K562 (cell line): ENCODE measurements at regions not wholly inside any gene's neighbourhood (a gene's known extent, or its start where the extent isn't known, plus 50 kb on each side); places are given as distances from the start of the nearest gene placed in this dataset.

ENCODE experiments used
- NRF1 ChIP-seq, 2 experiments: fragments of 450-650 bp; IDR thresholded peaks in 1 of 2; conservative IDR thresholded peaks in 1 of 2; 2 replicates each; pipeline ENCODE4 v1.6.1; 2014; ENCODE audit warnings: mild to moderate bottlenecking in 2 of 2
- TF ChIP-seq, protein P1 (sequence below): sonication (generic); formaldehyde crosslinking; IDR thresholded peaks from 2 replicates; pipeline ENCODE4 v1.8.1; 2023; ENCODE audit warnings: mild to moderate bottlenecking, missing genetic modification reagents
- TF ChIP-seq, protein P2 (sequence below): fragments of 450-650 bp; IDR thresholded peaks from 2 replicates; pipeline ENCODE4 v1.6.1; 2016; ENCODE audit warnings: low read depth

GRCh38 chr1:60716472-60716871 is 365.9 kb upstream of the NFIA start (continued):
- TF ChIP-seq, protein P1, sequence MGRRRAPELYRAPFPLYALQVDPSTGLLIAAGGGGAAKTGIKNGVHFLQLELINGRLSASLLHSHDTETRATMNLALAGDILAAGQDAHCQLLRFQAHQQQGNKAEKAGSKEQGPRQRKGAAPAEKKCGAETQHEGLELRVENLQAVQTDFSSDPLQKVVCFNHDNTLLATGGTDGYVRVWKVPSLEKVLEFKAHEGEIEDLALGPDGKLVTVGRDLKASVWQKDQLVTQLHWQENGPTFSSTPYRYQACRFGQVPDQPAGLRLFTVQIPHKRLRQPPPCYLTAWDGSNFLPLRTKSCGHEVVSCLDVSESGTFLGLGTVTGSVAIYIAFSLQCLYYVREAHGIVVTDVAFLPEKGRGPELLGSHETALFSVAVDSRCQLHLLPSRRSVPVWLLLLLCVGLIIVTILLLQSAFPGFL (CRISPR knock-in tag): no peak
- no peak for TF ChIP-seq NRF1 (conservative IDR thresholded peaks at IDR 0.05 in 1 of 2, IDR thresholded peaks at IDR 0.05 in 1 of 2)
- TF ChIP-seq, protein P2, sequence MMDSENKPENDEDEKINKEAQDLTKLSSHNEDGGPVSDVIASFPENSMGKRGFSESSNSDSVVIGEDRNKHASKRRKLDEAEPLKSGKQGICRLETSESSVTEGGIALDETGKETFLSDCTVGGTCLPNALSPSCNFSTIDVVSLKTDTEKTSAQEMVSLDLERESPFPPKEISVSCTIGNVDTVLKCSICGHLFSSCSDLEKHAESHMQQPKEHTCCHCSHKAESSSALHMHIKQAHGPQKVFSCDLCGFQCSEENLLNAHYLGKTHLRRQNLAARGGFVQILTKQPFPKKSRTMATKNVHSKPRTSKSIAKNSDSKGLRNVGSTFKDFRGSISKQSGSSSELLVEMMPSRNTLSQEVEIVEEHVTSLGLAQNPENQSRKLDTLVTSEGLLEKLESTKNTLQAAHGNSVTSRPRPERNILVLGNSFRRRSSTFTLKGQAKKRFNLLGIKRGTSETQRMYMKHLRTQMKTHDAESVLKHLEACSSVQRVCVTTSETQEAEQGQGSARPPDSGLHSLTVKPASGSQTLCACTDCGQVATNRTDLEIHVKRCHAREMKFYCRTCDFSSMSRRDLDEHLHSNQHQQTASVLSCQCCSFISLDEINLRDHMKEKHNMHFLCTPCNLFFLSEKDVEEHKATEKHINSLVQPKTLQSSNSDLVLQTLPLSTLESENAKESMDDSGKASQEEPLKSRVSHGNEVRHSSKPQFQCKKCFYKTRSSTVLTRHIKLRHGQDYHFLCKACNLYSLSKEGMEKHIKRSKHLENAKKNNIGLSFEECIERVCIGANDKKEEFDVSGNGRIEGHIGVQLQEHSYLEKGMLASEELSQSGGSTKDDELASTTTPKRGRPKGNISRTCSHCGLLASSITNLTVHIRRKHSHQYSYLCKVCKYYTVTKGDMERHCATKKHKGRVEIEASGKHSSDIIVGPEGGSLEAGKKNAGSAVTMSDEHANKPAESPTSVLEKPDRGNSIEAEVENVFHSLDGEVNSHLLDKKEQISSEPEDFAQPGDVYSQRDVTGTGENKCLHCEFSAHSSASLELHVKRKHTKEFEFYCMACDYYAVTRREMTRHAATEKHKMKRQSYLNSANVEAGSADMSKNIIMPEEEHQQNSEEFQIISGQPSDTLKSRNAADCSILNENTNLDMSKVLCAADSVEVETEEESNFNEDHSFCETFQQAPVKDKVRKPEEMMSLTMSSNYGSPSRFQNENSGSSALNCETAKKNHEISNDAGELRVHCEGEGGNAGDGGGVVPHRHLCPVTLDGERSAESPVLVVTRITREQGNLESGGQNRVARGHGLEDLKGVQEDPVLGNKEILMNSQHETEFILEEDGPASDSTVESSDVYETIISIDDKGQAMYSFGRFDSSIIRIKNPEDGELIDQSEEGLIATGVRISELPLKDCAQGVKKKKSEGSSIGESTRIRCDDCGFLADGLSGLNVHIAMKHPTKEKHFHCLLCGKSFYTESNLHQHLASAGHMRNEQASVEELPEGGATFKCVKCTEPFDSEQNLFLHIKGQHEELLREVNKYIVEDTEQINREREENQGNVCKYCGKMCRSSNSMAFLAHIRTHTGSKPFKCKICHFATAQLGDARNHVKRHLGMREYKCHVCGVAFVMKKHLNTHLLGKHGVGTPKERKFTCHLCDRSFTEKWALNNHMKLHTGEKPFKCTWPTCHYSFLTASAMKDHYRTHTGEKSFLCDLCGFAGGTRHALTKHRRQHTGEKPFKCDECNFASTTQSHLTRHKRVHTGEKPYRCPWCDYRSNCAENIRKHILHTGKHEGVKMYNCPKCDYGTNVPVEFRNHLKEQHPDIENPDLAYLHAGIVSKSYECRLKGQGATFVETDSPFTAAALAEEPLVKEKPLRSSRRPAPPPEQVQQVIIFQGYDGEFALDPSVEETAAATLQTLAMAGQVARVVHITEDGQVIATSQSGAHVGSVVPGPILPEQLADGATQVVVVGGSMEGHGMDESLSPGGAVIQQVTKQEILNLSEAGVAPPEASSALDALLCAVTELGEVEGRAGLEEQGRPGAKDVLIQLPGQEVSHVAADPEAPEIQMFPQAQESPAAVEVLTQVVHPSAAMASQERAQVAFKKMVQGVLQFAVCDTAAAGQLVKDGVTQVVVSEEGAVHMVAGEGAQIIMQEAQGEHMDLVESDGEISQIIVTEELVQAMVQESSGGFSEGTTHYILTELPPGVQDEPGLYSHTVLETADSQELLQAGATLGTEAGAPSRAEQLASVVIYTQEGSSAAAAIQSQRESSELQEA: no peak
